HS-27A (cell line): ENCODE measurements at regions not wholly inside any gene's neighbourhood (a gene's known extent, or its start where the extent isn't known, plus 50 kb on each side); places are given as distances from the start of the nearest gene placed in this dataset.

Experiments used
- DNase-seq: peaks from one replicate; pipeline ENCODE4 v3.0.0-alpha.2; 2012; ENCODE audit warnings: low read depth, missing footprints

DNA sequence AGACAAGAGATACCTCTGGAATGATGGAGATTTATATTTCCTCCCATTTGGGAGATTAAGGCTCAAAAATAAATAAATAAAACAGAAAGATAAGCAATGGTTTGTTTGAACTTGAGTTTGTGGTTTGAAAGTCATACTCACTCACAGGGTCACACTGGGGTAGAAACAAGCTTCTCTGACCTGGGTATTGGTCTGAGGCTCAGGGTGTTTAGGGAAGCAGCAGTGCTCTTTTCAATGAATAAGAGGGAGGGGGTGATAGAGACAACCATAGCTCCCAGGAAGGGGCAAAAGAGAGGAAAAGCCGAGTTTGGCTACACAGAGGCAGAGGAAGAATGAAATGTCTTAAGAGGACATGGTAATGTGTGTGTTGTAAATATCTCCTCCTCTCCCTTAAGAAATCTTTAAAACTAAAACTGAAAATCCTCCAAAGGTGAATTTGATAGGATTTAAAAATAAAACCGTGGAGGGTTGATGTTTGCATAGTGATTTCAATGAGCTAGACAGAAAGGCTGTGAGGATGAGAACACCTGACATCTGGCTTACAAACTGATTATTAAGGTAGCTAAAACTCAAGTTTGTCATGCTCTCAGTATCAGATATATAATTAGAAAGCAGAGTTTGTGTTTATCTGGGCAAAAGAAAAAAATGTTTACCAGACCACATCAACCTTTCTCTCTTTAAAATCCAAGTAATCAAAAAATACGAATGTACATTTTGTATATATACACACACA is 159.9 kb upstream of the TMEFF2 start:
- DNase-seq = no peak

DNA sequence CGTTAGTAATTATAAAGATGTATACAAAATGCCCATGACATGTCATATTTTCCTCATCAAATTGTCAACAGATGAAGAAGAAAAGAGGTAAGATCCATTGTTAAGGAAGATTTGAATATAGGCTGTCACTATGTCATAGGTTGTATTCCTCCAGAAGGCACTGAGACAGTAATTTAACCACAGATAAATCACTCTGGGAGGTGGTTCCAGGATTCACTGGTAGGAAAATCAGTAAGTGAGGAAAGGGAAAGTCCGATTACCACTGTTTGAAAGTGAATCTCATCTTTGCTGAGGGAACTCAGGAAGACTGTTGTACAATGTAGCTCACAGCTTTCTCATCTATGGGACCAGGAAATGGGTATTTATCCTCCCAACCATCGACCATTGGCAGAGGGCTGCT is 152.8 kb upstream of the TMEFF2 start:
- DNase-seq = no peak

GRCh38 chr2:192345287-192345686 is 150.6 kb upstream of the TMEFF2 start:
- DNase-seq = no peak

DNA sequence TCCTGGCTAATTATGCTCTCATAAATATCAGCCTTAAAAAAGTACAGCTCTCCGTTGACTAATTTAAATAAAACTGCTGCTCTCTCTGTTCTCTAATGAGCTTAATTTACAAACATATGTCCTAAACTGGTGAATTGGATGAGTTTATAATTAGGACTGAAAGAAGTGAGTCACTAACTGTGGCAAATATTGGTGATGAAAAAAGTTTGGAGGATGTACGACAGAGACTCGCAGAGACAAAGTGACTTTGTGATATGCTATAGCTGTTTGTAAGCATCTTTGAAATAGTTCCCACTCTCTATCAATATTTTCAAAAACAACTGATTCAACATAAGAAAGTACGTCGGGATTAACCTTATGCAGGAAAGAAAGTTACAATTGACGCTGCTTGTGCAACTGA is 138.9 kb upstream of the TMEFF2 start:
- no peak for DNase-seq

DNA sequence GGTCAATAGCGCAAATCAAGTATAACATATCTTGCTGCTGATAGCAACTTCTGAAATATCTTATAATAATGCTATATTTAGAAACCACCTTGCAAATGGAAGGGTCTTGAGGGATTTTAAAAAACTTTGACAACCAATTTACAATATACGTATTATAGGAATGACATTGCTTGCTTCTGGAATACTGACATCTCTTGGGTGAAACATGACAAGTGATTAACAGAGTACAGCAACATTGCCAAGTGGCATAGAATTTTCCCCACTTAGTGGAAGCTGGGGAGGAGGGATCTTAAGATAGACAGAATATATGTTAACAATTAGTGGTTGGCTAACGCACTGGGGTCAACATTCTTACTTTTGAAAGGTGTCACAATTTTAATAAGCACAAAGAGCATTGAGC is 133.6 kb upstream of the TMEFF2 start:
- no peak for DNase-seq

DNA sequence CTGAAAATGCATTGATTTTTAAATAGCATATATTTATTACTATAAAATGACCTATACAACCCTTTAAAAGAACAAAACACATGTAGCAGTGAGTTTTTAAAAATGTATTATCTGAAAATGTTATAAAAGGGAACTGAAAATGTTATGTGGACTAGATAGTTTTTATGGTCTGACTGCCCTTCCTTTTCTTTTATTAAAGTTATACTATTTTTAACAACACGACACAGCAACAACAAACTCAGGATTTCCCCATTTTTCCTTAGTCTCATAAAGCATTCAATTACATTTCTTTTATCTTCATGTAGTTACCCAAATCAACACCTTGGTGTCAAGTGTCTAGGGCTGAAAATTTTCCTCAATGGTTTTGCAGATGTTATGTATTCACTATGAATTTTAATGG is 132.8 kb upstream of the TMEFF2 start:
- DNase-seq = no peak

GRCh38 chr2:192315543-192315942 is 120.8 kb upstream of the TMEFF2 start:
- no peak for DNase-seq

- no peak for DNase-seq
Observed at GRCh38 chr2:192314800-192315481, 120.2 kb upstream of the TMEFF2 start.

- DNase-seq = no peak
Observed at GRCh38 chr2:192313773-192314172, 119.0 kb upstream of the TMEFF2 start.

DNA sequence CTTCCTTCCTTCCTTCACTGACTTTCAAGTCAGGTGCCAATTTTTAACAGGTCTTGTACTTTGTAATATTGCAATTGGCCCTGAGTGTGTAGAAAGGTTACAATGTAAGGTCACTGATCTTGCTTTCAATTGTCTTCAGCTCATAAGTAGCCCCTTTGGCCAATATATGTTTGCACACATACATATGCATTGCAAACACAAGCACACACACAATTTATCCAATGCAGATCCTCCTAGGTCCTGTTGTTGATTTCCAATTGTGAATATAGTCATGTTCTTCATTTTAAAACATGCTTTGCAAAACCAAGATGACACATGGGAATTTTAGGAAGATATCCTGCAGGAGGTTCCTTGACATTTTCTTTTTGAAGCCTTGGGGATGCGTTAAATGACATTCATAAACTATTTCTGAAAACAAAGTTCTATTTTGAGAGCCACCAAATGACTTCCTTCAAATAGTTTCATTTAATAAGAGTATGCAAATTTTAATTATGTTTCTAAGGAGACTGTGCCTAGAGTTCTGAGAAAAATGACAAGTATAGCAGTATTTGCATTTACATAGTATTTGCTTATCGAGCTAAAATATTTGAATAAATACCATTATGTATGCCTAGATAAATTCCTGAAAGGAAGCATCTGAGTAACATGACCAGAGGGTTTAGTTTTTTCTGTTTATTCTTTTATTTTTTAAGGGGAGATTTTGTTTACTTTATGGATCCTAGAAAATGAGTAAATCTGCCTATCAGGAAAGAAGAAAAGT is 117.1 kb upstream of the TMEFF2 start:
- no peak for DNase-seq

DNA sequence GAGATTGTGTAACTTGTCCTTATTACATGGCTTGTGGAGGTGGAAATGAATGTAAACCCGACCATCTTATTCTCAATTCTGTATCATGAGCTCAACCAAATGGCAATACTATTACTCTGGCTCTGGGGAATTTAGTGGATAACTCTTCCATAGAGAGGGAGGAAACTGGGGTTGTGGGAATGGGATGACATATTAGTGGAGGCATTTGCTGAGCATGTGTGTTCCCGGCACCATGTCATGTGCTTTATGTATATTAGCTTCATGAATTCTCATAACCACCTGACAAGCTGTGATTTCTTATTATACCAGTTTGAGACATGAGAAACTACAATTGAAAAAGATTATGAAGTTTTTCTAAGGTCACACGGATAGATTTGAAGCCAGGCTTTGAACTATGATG is 112.8 kb upstream of the TMEFF2 start:
- no peak for DNase-seq

DNA sequence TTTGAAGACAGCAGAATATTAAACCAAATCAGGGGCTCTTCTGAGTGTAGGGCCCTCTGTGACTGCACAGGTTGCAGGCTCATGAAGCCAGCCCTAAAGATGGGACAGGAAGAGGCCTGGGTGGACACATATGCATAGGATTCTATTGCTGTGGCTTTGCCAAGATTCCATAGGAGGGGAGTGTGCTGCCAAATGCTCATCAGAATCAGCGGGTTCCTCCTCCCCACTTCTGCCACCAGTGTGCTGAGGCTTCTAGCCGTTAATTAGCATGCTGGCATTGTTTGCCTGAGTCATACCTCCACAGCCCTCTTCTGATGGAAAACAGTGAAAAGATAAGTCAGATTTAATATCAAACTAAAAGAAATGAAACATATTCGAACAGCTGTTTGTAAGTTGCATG is 103.9 kb upstream of the TMEFF2 start:
- DNase-seq = no peak

DNA sequence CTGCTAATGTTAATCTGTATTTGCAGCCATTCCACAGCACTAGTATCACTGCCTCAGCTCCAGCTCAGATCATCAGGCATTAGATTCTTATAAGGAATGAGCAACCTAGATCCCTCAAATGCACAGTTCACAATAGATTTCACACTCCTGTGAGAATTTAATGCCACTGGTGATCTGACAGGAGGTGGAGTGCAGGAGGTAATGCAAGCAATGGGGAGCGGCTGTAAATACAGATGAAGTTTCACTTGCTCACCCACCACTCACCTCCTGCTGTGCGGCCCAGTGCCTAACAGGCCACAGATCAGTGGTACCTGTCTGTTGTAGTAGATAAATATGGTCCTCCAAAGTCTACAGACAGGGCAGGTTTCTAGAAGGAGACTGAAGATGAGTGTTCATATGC is 97.7 kb upstream of the TMEFF2 start:
- DNase-seq = no peak

DNA sequence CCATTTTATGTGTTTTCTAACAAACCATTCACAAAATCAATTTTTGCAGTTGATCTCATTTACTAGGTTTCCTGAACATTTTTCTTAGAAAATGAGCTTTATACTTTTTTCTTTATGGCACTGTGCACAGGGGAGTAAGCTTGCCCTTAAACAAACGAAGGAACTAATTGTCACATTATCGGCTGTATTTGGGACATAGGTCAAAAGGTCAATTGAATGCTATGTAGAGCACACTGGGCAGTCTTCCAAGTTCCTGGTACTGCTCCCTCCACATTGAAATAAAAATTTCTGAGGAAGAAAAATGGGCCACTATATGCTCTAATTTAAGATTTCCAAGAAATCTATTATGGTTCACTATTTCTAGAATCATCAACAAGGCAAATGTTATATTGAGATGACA is 93.6 kb upstream of the TMEFF2 start:
- DNase-seq = no peak

GRCh38 chr2:192286093-192286701 is 91.5 kb upstream of the TMEFF2 start:
- DNase-seq = no peak

DNA sequence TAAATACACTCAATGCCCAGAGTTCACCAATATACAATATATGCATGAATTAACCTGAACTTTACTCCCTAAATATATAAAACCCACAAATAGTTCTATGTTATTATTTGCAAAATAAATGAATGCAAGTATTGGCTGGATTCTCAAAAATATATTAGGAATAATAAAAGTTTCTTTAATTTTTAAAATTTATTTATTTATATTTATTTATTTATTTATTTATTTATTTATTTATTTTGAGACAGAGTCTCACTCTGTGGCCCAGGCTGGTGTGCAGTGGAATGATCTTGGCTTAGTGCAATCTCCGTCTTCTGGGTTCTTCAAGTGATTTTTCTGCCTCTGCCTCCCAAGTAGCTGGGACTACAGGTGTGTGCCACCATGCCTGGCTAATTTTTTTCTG is 88.7 kb upstream of the TMEFF2 start:
- DNase-seq = no peak

- DNase-seq = no peak
Observed at GRCh38 chr2:192278701-192279100, 84.0 kb upstream of the TMEFF2 start.

DNA sequence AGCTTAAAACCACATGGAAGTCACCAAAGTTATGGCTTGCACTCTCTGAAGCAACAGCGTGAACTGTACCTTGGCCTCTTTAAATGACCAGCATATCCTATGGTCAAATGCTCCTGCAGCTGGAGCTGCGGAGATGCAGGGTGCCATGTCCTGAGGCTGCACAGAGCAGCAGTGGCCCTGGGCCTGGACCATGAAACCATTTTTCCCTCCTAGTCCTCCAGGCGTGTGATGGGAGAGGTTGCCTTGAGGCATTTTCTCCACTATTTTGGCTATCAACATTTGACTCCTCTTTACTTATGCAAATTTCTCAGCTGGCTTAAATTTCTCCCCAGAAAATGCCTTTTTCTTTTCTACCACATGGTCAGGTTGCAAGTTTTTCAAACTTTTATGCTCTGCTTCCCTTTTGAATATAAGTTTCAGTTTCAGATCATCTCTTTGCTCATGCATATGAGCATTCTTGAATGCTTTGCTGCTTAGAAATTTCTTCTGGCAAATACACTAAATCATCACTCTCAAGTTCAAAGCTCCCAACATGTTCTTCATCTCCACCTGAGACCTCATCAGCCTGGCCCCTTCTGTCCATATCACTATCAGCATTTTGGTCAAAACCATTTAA is 82.9 kb upstream of the TMEFF2 start:
- no peak for DNase-seq

DNA sequence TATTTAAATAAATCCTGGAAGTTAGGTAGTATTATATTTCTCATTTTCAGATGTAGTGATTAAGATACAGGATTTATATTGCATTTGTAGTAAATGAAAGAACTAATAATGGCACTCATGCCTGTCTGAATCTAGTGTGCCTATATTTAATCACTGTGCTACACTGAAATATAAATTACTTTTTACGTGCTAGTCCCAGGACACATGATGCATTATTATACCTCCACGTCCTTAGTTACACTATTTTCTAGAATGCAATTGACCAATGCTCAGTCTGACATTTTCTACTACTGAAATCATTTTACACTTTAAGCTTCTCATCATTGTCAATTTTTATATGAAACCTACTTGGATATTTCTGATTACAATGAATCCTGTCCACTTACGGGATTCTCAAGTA is 80.9 kb upstream of the TMEFF2 start:
- no peak for DNase-seq

- no peak for DNase-seq
Observed at GRCh38 chr2:192267484-192267883, 72.8 kb upstream of the TMEFF2 start.

GRCh38 chr2:192265751-192266150 is 71.0 kb upstream of the TMEFF2 start:
- no peak for DNase-seq

- no peak for DNase-seq
Observed at GRCh38 chr2:192254444-192254843, 59.7 kb upstream of the TMEFF2 start.
